ENCODE measurements at regions not wholly inside any gene's neighbourhood (a gene's known extent, or its start where the extent isn't known, plus 50 kb on each side); places are given as distances from the start of the nearest gene placed in this dataset.

DNA sequence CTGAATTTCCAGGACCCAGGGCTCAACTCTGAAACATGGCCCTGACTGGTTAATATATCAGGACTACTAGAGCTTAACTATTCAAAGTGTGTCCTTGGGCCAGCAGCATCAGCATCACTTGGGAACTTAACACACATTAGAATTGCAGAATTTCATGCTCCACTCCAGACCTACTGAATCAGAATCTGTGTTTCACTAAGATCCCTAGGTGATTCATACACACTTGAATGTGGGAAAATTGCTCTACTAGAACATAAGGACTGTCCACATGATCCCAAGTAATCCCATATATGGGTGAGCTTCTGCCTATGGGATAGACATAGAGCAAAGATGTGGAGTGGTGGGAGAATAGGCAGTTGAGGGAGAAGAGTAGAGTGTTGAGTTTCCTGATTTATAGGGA is 192.5 kb upstream of the CLNK start:
- no peak for DNase-seq (ENCODE audit: low spot score)
- Mint-ChIP-seq H3K9me3 (ENCODE audit: unreplicated experiment) (no peaks in the 10 kb centered on the region), H3K27ac (ENCODE audit: unreplicated experiment) (no peak overlapping the region), H3K27me3 (ENCODE audit: unreplicated experiment) (no peaks in the 10 kb centered on the region), H3K4me3 (ENCODE audit: unreplicated experiment) (no peak overlapping the region), H3K4me1 (ENCODE audit: unreplicated experiment) (no peaks in the 10 kb centered on the region), H3K36me3 (ENCODE audit: low read depth, unreplicated experiment) (no peaks in the 10 kb centered on the region)
- TF ChIP-seq, protein P1, sequence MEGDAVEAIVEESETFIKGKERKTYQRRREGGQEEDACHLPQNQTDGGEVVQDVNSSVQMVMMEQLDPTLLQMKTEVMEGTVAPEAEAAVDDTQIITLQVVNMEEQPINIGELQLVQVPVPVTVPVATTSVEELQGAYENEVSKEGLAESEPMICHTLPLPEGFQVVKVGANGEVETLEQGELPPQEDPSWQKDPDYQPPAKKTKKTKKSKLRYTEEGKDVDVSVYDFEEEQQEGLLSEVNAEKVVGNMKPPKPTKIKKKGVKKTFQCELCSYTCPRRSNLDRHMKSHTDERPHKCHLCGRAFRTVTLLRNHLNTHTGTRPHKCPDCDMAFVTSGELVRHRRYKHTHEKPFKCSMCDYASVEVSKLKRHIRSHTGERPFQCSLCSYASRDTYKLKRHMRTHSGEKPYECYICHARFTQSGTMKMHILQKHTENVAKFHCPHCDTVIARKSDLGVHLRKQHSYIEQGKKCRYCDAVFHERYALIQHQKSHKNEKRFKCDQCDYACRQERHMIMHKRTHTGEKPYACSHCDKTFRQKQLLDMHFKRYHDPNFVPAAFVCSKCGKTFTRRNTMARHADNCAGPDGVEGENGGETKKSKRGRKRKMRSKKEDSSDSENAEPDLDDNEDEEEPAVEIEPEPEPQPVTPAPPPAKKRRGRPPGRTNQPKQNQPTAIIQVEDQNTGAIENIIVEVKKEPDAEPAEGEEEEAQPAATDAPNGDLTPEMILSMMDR (IDR thresholded peaks at IDR 0.05; ENCODE audit: unreplicated experiment) = no peak

- H3K4me1 Mint-ChIP-seq (ENCODE audit: unreplicated experiment) = no peaks in the 10 kb centered on the region
- TF ChIP-seq, protein P1 (IDR thresholded peaks at IDR 0.05; ENCODE audit: unreplicated experiment) = no peak
- DNase-seq (ENCODE audit: low spot score) = no peak
- H3K4me3 Mint-ChIP-seq (ENCODE audit: unreplicated experiment) = no peak overlapping the region
- H3K9me3 Mint-ChIP-seq (ENCODE audit: unreplicated experiment) = no peaks in the 10 kb centered on the region
- no peaks in the 10 kb centered on the region for H3K27me3 Mint-ChIP-seq (ENCODE audit: unreplicated experiment)
- no peak overlapping the region for H3K27ac Mint-ChIP-seq (ENCODE audit: unreplicated experiment)
- no peaks in the 10 kb centered on the region for H3K36me3 Mint-ChIP-seq (ENCODE audit: low read depth, unreplicated experiment)
Measured at GRCh38 chr4:10875144-10875799, 190.7 kb upstream of the CLNK start.

GRCh38 chr4:10873809-10874208 is 189.2 kb upstream of the CLNK start:
- no peaks in the 10 kb centered on the region for H3K36me3 Mint-ChIP-seq (ENCODE audit: low read depth, unreplicated experiment)
- H3K27me3 Mint-ChIP-seq (ENCODE audit: unreplicated experiment) = no peaks in the 10 kb centered on the region
- H3K4me1 Mint-ChIP-seq (ENCODE audit: unreplicated experiment) = no peaks in the 10 kb centered on the region
- no peak for DNase-seq (ENCODE audit: low spot score)
- H3K9me3 Mint-ChIP-seq (ENCODE audit: unreplicated experiment) = no peaks in the 10 kb centered on the region
- TF ChIP-seq, protein P1 (IDR thresholded peaks at IDR 0.05; ENCODE audit: unreplicated experiment) = no peak
- H3K27ac Mint-ChIP-seq (ENCODE audit: unreplicated experiment) = no peak overlapping the region
- H3K4me3 Mint-ChIP-seq (ENCODE audit: unreplicated experiment) = no peak overlapping the region

- TF ChIP-seq, protein P1 (IDR thresholded peaks at IDR 0.05; ENCODE audit: unreplicated experiment) = no peak
- Mint-ChIP-seq H3K36me3 (ENCODE audit: low read depth, unreplicated experiment) (no peaks in the 10 kb centered on the region), H3K27ac (ENCODE audit: unreplicated experiment) (no peak overlapping the region), H3K4me3 (ENCODE audit: unreplicated experiment) (no peak overlapping the region), H3K4me1 (ENCODE audit: unreplicated experiment) (no peaks in the 10 kb centered on the region), H3K9me3 (ENCODE audit: unreplicated experiment) (no peaks in the 10 kb centered on the region), H3K27me3 (ENCODE audit: unreplicated experiment) (no peaks in the 10 kb centered on the region)
- DNase-seq (ENCODE audit: low spot score) = no peak
Measured at GRCh38 chr4:10872833-10873517, 188.4 kb upstream of the CLNK start.

GRCh38 chr4:10866666-10867065 is 182.1 kb upstream of the CLNK start:
- TF ChIP-seq, protein P1 (IDR thresholded peaks at IDR 0.05; ENCODE audit: unreplicated experiment) = no peak
- Mint-ChIP-seq H3K4me3 (ENCODE audit: unreplicated experiment) (no peak overlapping the region), H3K36me3 (ENCODE audit: low read depth, unreplicated experiment) (no peaks in the 10 kb centered on the region), H3K9me3 (ENCODE audit: unreplicated experiment) (no peaks in the 10 kb centered on the region), H3K4me1 (ENCODE audit: unreplicated experiment) (no peaks in the 10 kb centered on the region), H3K27ac (ENCODE audit: unreplicated experiment) (no peak overlapping the region), H3K27me3 (ENCODE audit: unreplicated experiment) (no peaks in the 10 kb centered on the region)
- no peak for DNase-seq (ENCODE audit: low spot score)

Data from endothelial cell (in vitro differentiated cells).